Esophagus muscularis mucosa (tissue), 4 donors: ENCODE measurements at regions not wholly inside any gene's neighbourhood (a gene's known extent, or its start where the extent isn't known, plus 50 kb on each side); places are given as distances from the start of the nearest gene placed in this dataset.

Source experiments
- DNase-seq: peaks from one replicate; pipeline ENCODE4 v3.0.0-alpha.2; 2017; ENCODE audit errors: extremely low spot score
- H3K27ac ChIP-seq, 4 donors: fragments of 200-600 bp; sonication (generic); replicated peaks in 1 of 4; 1 replicate in 3 of 4; 2 replicates in 1 of 4; pipeline ENCODE4 v1.5.1; 2016 to 2019; ENCODE audit warnings: mild to moderate bottlenecking in 1 of 4
- H3K27me3 ChIP-seq, 4 donors: fragments of 200-600 bp; sonication (generic); one replicate each; pipeline versions ENCODE4 v1.5.1 to v1.6.0; 2016 to 2019
- H3K36me3 ChIP-seq, 4 donors: fragments of 200-600 bp; sonication (generic); one replicate each; pipeline ENCODE4 v1.5.1; 2016 to 2019
- H3K4me1 ChIP-seq, 4 donors: fragments of 200-600 bp; sonication (generic); one replicate each; pipeline ENCODE4 v1.5.1; 2016 to 2019
- H3K4me3 ChIP-seq, 4 donors: fragments of 200-600 bp; sonication (generic); 1 replicate in 2 of 4; 2 replicates in 2 of 4; pipeline ENCODE4 v1.5.1; 2016 to 2019; ENCODE audit warnings: mild to moderate bottlenecking in 4 of 4, moderate library complexity in 1 of 4
- H3K9me3 ChIP-seq, 4 donors: fragments of 200-600 bp; sonication (generic); 1 replicate in 3 of 4; 2 replicates in 1 of 4; pipeline ENCODE4 v1.5.1; 2016 to 2019
- CTCF ChIP-seq, 3 experiments: fragments of 200-600 bp in 2 of 3; fragments of 450-650 bp in 1 of 3; sonication (generic) in 2 of 3; IDR thresholded peaks; one replicate each; pipeline ENCODE4 v1.5.1; 2017 to 2019; ENCODE audit warnings: antibody characterized with exemption in 3 of 3, mild to moderate bottlenecking in 2 of 3, moderate library complexity in 1 of 3
- EP300 ChIP-seq: sonication (generic); formaldehyde crosslinking; IDR thresholded peaks from one replicate; pipeline ENCODE4 v1.6.1; 2017; ENCODE audit warnings: antibody characterized with exemption
- POLR2A ChIP-seq: fragments of 450-650 bp; IDR thresholded peaks from one replicate; pipeline ENCODE4 v1.6.1; 2017; ENCODE audit warnings: antibody characterized with exemption, moderate library complexity, mild to moderate bottlenecking, low read depth
- POLR2AphosphoS5 ChIP-seq, 2 donors: sonication (generic); formaldehyde crosslinking; IDR thresholded peaks; one replicate each; pipeline ENCODE4 v1.6.1; 2017; ENCODE audit warnings: antibody characterized with exemption in 2 of 2
- WGBS: methylation state at CpG from one replicate; pipeline ENCODE4 v1.1.5; 2018; 5-methylcytosine and 5-hydroxymethylcytosine counted together
- intact Hi-C: fragments of 100-400 bp; cut with DNase I; formaldehyde crosslinking; loops from one replicate; pipeline ENCODE4 v1.15.1; 2023

GRCh38 chr2:217070043-217070430 lies 210.2 kb upstream of the TNP1 start:
- Histone ChIP-seq H3K36me3 (no peaks in the 10 kb centered on the region), H3K27me3 (no peaks in the 10 kb centered on the region), H3K27ac (no peak overlapping the region), H3K4me1 (peaks cover 7 to 16% (median 9%) of the 10 kb centered on the region in 4 donors), H3K4me3 (no peak overlapping the region), H3K9me3 (no peaks in the 10 kb centered on the region)
- intact Hi-C loops: no loop called here
- TF ChIP-seq POLR2AphosphoS5 (IDR thresholded peaks at IDR 0.05) (no peak), POLR2A (no peak), CTCF (IDR thresholded peaks at IDR 0.05) (no peak), EP300 (no peak)
- DNase-seq: no peak
- WGBS: 89% methylated on average over 9 of the region's 9 CpGs

GRCh38 chr2:217069263-217070042 lies 209.6 kb upstream of the TNP1 start:
- intact Hi-C loops: no loop called here
- no peak overlapping the region for H3K4me3 ChIP-seq
- H3K27me3 ChIP-seq: no peaks in the 10 kb centered on the region
- no peak overlapping the region for H3K27ac ChIP-seq
- no peaks in the 10 kb centered on the region for H3K36me3 ChIP-seq
- 93% methylated on average over 7 of the region's 7 CpGs for WGBS
- peaks cover 9 to 18% (median 10%) of the 10 kb centered on the region in 4 donors for H3K4me1 ChIP-seq
- DNase-seq: no peak
- H3K9me3 ChIP-seq: no peaks in the 10 kb centered on the region
- no peak for TF ChIP-seq EP300
- no peak for TF ChIP-seq POLR2A
- TF ChIP-seq POLR2AphosphoS5 (IDR thresholded peaks at IDR 0.05): no peak
- TF ChIP-seq CTCF (IDR thresholded peaks at IDR 0.05): no peak

GRCh38 chr2:217068677-217069250 lies 208.9 kb upstream of the TNP1 start:
- H3K27me3 ChIP-seq: no peaks in the 10 kb centered on the region
- no peaks in the 10 kb centered on the region for H3K36me3 ChIP-seq
- TF ChIP-seq CTCF (IDR thresholded peaks at IDR 0.05) (no peak), POLR2A (no peak), POLR2AphosphoS5 (IDR thresholded peaks at IDR 0.05) (no peak), EP300 (no peak)
- WGBS: 97% methylated on average over 6 of the region's 6 CpGs
- H3K27ac ChIP-seq: no peak overlapping the region
- DNase-seq: no peak
- H3K4me3 ChIP-seq: no peak overlapping the region
- H3K9me3 ChIP-seq: no peaks in the 10 kb centered on the region
- intact Hi-C loops: no loop called here
- peaks cover 10 to 23% (median 16%) of the 10 kb centered on the region in 4 donors for H3K4me1 ChIP-seq

DNA sequence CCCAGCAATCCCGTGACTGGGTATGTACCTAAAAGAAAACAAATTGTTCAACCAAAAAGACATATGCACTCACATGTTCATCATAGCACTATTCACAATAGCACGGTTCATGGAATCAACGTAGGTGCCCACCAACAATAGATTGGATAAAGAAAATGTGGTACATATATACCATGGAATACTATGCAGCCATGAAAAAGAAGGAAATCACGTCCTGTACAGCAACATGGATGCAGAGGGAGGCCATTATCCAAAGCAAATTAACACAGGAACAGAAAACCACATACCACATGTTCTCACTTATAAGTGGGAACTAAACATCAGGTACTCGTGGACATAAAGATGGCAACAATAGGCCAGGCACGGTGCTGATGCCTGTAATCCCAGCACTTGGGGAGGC lies 207.9 kb upstream of the TNP1 start:
- WGBS: 94% methylated on average over 6 of the region's 6 CpGs
- no peak for DNase-seq
- Histone ChIP-seq H3K4me3 (no peak overlapping the region), H3K9me3 (no peaks in the 10 kb centered on the region), H3K36me3 (no peaks in the 10 kb centered on the region), H3K4me1 (peaks cover 10 to 24% (median 20%) of the 10 kb centered on the region in 4 donors), H3K27ac (no peak overlapping the region), H3K27me3 (no peaks in the 10 kb centered on the region)
- TF ChIP-seq CTCF (IDR thresholded peaks at IDR 0.05): no peak
- TF ChIP-seq POLR2A: no peak
- TF ChIP-seq POLR2AphosphoS5 (IDR thresholded peaks at IDR 0.05): no peak
- intact Hi-C loops: no loop called here
